GM23338 (cell line): ENCODE measurements at regions not wholly inside any gene's neighbourhood (a gene's known extent, or its start where the extent isn't known, plus 50 kb on each side); places are given as distances from the start of the nearest gene placed in this dataset.

Source experiments
- ATAC-seq: fragments of 200-7000 bp; cut with Tn5 transposase; 3 replicates; pipeline ENCODE4 v1.9.1; 2020
- DNase-seq: peaks from one replicate; pipeline ENCODE4 v3.0.0-alpha.2; 2015; ENCODE audit warnings: low spot score
- H2AFZ ChIP-seq: fragments of 200-600 bp; sonication (generic); 2 replicates; pipeline ENCODE4 v1.8.0; 2016; ENCODE audit warnings: antibody characterized with exemption, mild to moderate bottlenecking, moderate library complexity
- H3F3A ChIP-seq: fragments of 200-600 bp; sonication (generic); replicated peaks from 2 replicates; pipeline ENCODE4 v1.8.0; 2017; ENCODE audit warnings: antibody characterized with exemption, mixed run types, low read depth
- H3K27ac ChIP-seq: fragments of 200-600 bp; sonication (generic); 2 replicates; pipeline ENCODE4 v1.6.1; 2016; ENCODE audit warnings: low read depth
- H3K27me3 ChIP-seq: fragments of 200-600 bp; sonication (generic); 2 replicates; pipeline ENCODE4 v1.8.0; 2016; ENCODE audit warnings: mild to moderate bottlenecking, mixed run types, moderate library complexity; ENCODE audit not compliant: insufficient read depth
- H3K36me3 ChIP-seq: fragments of 200-600 bp; sonication (generic); 2 replicates; pipeline ENCODE4 v1.8.0; 2016; ENCODE audit warnings: mild to moderate bottlenecking; ENCODE audit not compliant: insufficient read depth
- H3K4me1 ChIP-seq: fragments of 200-600 bp; sonication (generic); 2 replicates; pipeline ENCODE4 v1.8.0; 2016; ENCODE audit warnings: mild to moderate bottlenecking, moderate library complexity; ENCODE audit not compliant: insufficient read depth
- H3K4me2 ChIP-seq: fragments of 200-600 bp; sonication (generic); 2 replicates; pipeline ENCODE4 v1.7.1; 2017; ENCODE audit warnings: mixed run types
- H3K4me3 ChIP-seq: fragments of 200-600 bp; sonication (generic); 2 replicates; pipeline ENCODE4 v1.6.1; 2016; ENCODE audit warnings: mixed run types
- H3K79me2 ChIP-seq: fragments of 200-600 bp; sonication (generic); replicated peaks from 2 replicates; pipeline ENCODE4 v1.8.0; 2017; ENCODE audit warnings: mild to moderate bottlenecking; ENCODE audit not compliant: insufficient read depth
- H3K9me2 ChIP-seq: fragments of 200-600 bp; sonication (generic); 2 replicates; pipeline ENCODE4 v1.8.0; 2017; ENCODE audit not compliant: insufficient read depth
- H4K20me1 ChIP-seq: fragments of 200-600 bp; sonication (generic); replicated peaks from 2 replicates; pipeline ENCODE4 v1.8.0; 2017; ENCODE audit warnings: mild to moderate bottlenecking; ENCODE audit not compliant: insufficient read depth
- H3K27ac Mint-ChIP-seq: 2 replicates; pipeline ENCODE4 v1.8.0; 2020; ENCODE audit warnings: inconsistent platforms, mild to moderate bottlenecking, moderate library complexity, mixed read lengths
- H3K27me3 Mint-ChIP-seq: 3 replicates; pipeline ENCODE4 v1.8.0; 2022; ENCODE audit warnings: low read depth, mild to moderate bottlenecking, moderate library complexity, mixed read lengths, inconsistent platforms; ENCODE audit not compliant: insufficient read depth, poor library complexity
- H3K36me3 Mint-ChIP-seq: 3 replicates; pipeline ENCODE4 v1.8.0; 2021; ENCODE audit warnings: low read depth, mild to moderate bottlenecking, inconsistent platforms, moderate library complexity, mixed read lengths
- H3K4me1 Mint-ChIP-seq: 3 replicates; pipeline ENCODE4 v1.8.0; 2020; ENCODE audit warnings: mild to moderate bottlenecking, inconsistent platforms, mixed read lengths
- H3K4me3 Mint-ChIP-seq: 3 replicates; pipeline ENCODE4 v1.8.0; 2021; ENCODE audit warnings: moderate library complexity, mild to moderate bottlenecking, inconsistent platforms, mixed read lengths
- H3K9me3 Mint-ChIP-seq: 3 replicates; pipeline ENCODE4 v1.8.0; 2020; ENCODE audit warnings: moderate library complexity, mild to moderate bottlenecking, inconsistent platforms, mixed read lengths
- CREB1 ChIP-seq: fragments of 250-450 bp; sonication (Bioruptor Pico); IDR thresholded peaks from 2 replicates; pipeline ENCODE4 v1.5.0; 2020; ENCODE audit warnings: low read depth, mild to moderate bottlenecking, moderate library complexity
- EZH2 ChIP-seq: fragments of 200-600 bp; sonication (generic); IDR thresholded peaks from one replicate; pipeline ENCODE4 v1.8.0; 2017; ENCODE audit warnings: antibody characterized with exemption, mild to moderate bottlenecking, low read depth; ENCODE audit not compliant: unreplicated experiment
- EZH2phosphoT487 ChIP-seq: fragments of 200-600 bp; sonication (generic); IDR thresholded peaks from one replicate; pipeline ENCODE4 v1.8.1; 2018; ENCODE audit warnings: antibody characterized with exemption; ENCODE audit not compliant: unreplicated experiment
- JUNB ChIP-seq: IDR thresholded peaks from one replicate; pipeline ENCODE4 v1.6.1; 2016; ENCODE audit warnings: antibody characterized with exemption; ENCODE audit not compliant: unreplicated experiment
- NANOG ChIP-seq: IDR thresholded peaks from 2 replicates; pipeline ENCODE4 v1.6.1; 2016; ENCODE audit warnings: antibody characterized with exemption, borderline replicate concordance
- POLR2AphosphoS5 ChIP-seq: IDR thresholded peaks from 2 replicates; pipeline ENCODE4 v1.6.1; 2016; ENCODE audit warnings: antibody characterized with exemption, low read depth
- STAT1 ChIP-seq: IDR thresholded peaks from one replicate; pipeline ENCODE4 v1.6.1; 2016; ENCODE audit warnings: antibody characterized with exemption; ENCODE audit not compliant: unreplicated experiment
- ZNF114 ChIP-seq: fragments of 250-450 bp; sonication (Bioruptor Pico); IDR thresholded peaks from 2 replicates; pipeline ENCODE4 v1.5.0; 2020; ENCODE audit warnings: mild to moderate bottlenecking, moderate library complexity
- ZNF331 ChIP-seq: fragments of 250-450 bp; sonication (Bioruptor Pico); IDR thresholded peaks from 2 replicates; pipeline ENCODE4 v1.5.0; 2020; ENCODE audit warnings: low read depth, mild to moderate bottlenecking, moderate library complexity
- TF ChIP-seq, protein P1 (sequence below): fragments of 250-450 bp; sonication (Bioruptor Pico); IDR thresholded peaks from 2 replicates; pipeline ENCODE4 v1.5.0; 2020; ENCODE audit warnings: mild to moderate bottlenecking, moderate library complexity
- TF ChIP-seq, protein P2 (sequence below), 2 experiments: fragments of 200-600 bp in 1 of 2; sonication (generic) in 1 of 2; conservative IDR thresholded peaks; 2 replicates each; pipeline versions ENCODE4 v1.5.1 to v1.6.1; 2016 to 2017; ENCODE audit warnings: antibody characterized with exemption in 2 of 2, low read depth in 2 of 2, mild to moderate bottlenecking in 2 of 2, moderate library complexity in 1 of 2
- TF ChIP-seq, protein P3 (sequence below): IDR thresholded peaks from one replicate; pipeline ENCODE4 v1.6.1; 2018; ENCODE audit warnings: antibody characterized with exemption; ENCODE audit not compliant: unreplicated experiment
- TF ChIP-seq, protein P4 (sequence below): IDR thresholded peaks from 2 replicates; pipeline ENCODE4 v1.6.1; 2016; ENCODE audit warnings: antibody characterized with exemption

DNA sequence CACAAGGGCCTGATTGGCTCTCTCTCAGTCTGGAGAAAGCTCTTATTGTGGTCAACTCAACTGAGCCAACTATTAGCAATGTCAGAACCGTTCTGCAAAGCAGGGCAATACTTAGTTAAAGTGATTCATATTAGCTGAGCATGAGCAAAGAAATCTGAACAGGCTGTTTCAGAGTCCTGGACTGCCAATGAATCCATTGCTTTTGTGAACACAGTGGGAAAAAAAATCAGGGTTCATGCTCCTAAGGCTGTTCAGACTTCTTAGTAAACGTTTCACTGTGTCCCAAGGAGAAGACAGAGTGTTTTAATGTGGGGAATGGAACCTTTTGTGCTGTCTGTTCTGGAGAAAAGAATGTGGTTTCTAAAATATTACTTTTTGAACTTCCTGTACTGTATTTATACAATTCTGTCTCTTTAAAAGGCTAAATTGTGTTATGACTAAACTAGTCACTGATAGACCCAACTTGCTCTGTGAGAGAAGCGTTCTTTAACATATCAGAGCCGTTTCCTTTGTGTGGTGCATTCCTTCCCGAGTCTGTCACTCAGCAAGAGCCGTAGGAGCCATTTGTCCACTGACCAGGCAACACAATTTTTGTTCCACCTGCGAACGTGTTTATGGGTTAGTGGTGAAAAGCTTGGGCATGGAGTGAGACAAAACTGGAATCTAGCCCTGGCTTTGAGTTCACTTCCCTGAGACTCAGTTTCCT lies 366.1 kb downstream of the FBXO8 start:
- no peaks in the 10 kb centered on the region for H3K27me3 ChIP-seq
- H3K4me1 ChIP-seq: no peaks in the 10 kb centered on the region
- H3K4me3 ChIP-seq: no peak overlapping the region
- H3K27ac Mint-ChIP-seq: no peak overlapping the region; the same call in 1 of the 2 replicates
- H4K20me1 ChIP-seq: no peaks in the 10 kb centered on the region
- DNase-seq: peak; percentile 37
- no peaks in the 10 kb centered on the region for H3K36me3 ChIP-seq
- H3K9me2 ChIP-seq: no peaks in the 10 kb centered on the region
- no peak overlapping the region for H3K4me2 ChIP-seq
- H3K27me3 Mint-ChIP-seq: peaks cover 2% of the 10 kb centered on the region
- H2AFZ ChIP-seq: 0 out of 2 replicates have a peak overlapping the region, but pooled peaks have one; percentile 0
- no peaks in the 10 kb centered on the region for H3K9me3 Mint-ChIP-seq
- no peaks in the 10 kb centered on the region for H3K79me2 ChIP-seq
- no peaks in the 10 kb centered on the region for H3F3A ChIP-seq
- TF ChIP-seq JUNB (no peak), EZH2 (no peak), ZNF331 (CRISPR knock-in tag) (no peak), NANOG (no peak), ZNF114 (CRISPR knock-in tag) (no peak), STAT1 (no peak), EZH2phosphoT487 (no peak), POLR2AphosphoS5 (no peak), CREB1 (CRISPR knock-in tag) (no peak)
- TF ChIP-seq, protein P1, sequence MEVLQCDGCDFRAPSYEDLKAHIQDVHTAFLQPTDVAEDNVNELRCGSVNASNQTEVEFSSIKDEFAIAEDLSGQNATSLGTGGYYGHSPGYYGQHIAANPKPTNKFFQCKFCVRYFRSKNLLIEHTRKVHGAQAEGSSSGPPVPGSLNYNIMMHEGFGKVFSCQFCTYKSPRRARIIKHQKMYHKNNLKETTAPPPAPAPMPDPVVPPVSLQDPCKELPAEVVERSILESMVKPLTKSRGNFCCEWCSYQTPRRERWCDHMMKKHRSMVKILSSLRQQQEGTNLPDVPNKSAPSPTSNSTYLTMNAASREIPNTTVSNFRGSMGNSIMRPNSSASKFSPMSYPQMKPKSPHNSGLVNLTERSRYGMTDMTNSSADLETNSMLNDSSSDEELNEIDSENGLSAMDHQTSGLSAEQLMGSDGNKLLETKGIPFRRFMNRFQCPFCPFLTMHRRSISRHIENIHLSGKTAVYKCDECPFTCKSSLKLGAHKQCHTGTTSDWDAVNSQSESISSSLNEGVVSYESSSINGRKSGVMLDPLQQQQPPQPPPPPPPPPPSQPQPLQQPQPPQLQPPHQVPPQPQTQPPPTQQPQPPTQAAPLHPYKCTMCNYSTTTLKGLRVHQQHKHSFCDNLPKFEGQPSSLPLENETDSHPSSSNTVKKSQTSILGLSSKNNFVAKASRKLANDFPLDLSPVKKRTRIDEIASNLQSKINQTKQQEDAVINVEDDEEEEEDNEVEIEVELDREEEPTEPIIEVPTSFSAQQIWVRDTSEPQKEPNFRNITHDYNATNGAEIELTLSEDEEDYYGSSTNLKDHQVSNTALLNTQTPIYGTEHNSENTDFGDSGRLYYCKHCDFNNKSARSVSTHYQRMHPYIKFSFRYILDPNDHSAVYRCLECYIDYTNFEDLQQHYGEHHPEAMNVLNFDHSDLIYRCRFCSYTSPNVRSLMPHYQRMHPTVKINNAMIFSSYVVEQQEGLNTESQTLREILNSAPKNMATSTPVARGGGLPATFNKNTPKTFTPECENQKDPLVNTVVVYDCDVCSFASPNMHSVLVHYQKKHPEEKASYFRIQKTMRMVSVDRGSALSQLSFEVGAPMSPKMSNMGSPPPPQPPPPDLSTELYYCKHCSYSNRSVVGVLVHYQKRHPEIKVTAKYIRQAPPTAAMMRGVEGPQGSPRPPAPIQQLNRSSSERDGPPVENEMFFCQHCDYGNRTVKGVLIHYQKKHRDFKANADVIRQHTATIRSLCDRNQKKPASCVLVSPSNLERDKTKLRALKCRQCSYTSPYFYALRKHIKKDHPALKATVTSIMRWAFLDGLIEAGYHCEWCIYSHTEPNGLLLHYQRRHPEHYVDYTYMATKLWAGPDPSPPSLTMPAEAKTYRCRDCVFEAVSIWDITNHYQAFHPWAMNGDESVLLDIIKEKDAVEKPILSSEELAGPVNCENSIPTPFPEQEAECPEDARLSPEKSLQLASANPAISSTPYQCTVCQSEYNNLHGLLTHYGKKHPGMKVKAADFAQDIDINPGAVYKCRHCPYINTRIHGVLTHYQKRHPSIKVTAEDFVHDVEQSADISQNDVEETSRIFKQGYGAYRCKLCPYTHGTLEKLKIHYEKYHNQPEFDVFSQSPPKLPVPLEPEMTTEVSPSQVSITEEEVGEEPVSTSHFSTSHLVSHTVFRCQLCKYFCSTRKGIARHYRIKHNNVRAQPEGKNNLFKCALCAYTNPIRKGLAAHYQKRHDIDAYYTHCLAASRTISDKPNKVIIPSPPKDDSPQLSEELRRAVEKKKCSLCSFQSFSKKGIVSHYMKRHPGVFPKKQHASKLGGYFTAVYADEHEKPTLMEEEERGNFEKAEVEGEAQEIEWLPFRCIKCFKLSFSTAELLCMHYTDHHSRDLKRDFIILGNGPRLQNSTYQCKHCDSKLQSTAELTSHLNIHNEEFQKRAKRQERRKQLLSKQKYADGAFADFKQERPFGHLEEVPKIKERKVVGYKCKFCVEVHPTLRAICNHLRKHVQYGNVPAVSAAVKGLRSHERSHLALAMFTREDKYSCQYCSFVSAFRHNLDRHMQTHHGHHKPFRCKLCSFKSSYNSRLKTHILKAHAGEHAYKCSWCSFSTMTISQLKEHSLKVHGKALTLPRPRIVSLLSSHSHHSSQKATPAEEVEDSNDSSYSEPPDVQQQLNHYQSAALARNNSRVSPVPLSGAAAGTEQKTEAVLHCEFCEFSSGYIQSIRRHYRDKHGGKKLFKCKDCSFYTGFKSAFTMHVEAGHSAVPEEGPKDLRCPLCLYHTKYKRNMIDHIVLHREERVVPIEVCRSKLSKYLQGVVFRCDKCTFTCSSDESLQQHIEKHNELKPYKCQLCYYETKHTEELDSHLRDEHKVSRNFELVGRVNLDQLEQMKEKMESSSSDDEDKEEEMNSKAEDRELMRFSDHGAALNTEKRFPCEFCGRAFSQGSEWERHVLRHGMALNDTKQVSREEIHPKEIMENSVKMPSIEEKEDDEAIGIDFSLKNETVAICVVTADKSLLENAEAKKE (CRISPR knock-in tag): no peak
- TF ChIP-seq, protein P2, sequence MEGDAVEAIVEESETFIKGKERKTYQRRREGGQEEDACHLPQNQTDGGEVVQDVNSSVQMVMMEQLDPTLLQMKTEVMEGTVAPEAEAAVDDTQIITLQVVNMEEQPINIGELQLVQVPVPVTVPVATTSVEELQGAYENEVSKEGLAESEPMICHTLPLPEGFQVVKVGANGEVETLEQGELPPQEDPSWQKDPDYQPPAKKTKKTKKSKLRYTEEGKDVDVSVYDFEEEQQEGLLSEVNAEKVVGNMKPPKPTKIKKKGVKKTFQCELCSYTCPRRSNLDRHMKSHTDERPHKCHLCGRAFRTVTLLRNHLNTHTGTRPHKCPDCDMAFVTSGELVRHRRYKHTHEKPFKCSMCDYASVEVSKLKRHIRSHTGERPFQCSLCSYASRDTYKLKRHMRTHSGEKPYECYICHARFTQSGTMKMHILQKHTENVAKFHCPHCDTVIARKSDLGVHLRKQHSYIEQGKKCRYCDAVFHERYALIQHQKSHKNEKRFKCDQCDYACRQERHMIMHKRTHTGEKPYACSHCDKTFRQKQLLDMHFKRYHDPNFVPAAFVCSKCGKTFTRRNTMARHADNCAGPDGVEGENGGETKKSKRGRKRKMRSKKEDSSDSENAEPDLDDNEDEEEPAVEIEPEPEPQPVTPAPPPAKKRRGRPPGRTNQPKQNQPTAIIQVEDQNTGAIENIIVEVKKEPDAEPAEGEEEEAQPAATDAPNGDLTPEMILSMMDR (conservative IDR thresholded peaks at IDR 0.05; ENCODE audit: low read depth in 2 of 2): no peak
- TF ChIP-seq, protein P3, sequence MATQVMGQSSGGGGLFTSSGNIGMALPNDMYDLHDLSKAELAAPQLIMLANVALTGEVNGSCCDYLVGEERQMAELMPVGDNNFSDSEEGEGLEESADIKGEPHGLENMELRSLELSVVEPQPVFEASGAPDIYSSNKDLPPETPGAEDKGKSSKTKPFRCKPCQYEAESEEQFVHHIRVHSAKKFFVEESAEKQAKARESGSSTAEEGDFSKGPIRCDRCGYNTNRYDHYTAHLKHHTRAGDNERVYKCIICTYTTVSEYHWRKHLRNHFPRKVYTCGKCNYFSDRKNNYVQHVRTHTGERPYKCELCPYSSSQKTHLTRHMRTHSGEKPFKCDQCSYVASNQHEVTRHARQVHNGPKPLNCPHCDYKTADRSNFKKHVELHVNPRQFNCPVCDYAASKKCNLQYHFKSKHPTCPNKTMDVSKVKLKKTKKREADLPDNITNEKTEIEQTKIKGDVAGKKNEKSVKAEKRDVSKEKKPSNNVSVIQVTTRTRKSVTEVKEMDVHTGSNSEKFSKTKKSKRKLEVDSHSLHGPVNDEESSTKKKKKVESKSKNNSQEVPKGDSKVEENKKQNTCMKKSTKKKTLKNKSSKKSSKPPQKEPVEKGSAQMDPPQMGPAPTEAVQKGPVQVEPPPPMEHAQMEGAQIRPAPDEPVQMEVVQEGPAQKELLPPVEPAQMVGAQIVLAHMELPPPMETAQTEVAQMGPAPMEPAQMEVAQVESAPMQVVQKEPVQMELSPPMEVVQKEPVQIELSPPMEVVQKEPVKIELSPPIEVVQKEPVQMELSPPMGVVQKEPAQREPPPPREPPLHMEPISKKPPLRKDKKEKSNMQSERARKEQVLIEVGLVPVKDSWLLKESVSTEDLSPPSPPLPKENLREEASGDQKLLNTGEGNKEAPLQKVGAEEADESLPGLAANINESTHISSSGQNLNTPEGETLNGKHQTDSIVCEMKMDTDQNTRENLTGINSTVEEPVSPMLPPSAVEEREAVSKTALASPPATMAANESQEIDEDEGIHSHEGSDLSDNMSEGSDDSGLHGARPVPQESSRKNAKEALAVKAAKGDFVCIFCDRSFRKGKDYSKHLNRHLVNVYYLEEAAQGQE: no peak
- TF ChIP-seq, protein P4, sequence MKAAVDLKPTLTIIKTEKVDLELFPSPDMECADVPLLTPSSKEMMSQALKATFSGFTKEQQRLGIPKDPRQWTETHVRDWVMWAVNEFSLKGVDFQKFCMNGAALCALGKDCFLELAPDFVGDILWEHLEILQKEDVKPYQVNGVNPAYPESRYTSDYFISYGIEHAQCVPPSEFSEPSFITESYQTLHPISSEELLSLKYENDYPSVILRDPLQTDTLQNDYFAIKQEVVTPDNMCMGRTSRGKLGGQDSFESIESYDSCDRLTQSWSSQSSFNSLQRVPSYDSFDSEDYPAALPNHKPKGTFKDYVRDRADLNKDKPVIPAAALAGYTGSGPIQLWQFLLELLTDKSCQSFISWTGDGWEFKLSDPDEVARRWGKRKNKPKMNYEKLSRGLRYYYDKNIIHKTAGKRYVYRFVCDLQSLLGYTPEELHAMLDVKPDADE: no peak
- no peak overlapping the region for H3K4me3 Mint-ChIP-seq
- peaks cover 14% of the 10 kb centered on the region; the same call in 2 of the 3 replicates for H3K4me1 Mint-ChIP-seq
- no peaks in the 10 kb centered on the region for H3K36me3 Mint-ChIP-seq
- ATAC-seq: peak; percentile 69
- H3K27ac ChIP-seq: no peak overlapping the region
